GM18867 (cell line): ENCODE measurements at regions not wholly inside any gene's neighbourhood (a gene's known extent, or its start where the extent isn't known, plus 50 kb on each side); places are given as distances from the start of the nearest gene placed in this dataset.

Experiments
- ATAC-seq: cut with Tn5 transposase; IDR thresholded peaks from one replicate; pipeline ENCODE4 v1.9.1; 2021; ENCODE audit warnings: mild to moderate bottlenecking, moderate library complexity; ENCODE audit not compliant: unreplicated experiment

DNA sequence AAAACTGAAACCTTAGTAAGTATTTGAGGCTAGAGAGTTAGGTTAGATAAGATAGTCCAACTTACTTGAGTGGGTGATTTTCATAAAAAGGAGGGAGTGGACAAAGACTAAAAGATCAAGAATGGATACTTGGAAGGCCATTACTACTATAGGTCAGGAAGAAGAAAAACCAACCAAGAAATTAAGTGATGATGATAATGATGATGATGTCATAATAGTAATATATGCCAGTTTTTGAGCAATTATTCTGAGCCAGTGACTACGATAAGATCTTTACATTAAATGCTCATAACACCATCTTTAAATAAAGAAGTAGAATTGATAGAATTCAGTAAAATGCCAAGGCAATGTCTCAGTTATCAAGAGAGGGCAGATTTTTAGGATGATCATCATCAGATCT, 430.7 kb upstream of the ADAMTS5 start:
- no peak for ATAC-seq

DNA sequence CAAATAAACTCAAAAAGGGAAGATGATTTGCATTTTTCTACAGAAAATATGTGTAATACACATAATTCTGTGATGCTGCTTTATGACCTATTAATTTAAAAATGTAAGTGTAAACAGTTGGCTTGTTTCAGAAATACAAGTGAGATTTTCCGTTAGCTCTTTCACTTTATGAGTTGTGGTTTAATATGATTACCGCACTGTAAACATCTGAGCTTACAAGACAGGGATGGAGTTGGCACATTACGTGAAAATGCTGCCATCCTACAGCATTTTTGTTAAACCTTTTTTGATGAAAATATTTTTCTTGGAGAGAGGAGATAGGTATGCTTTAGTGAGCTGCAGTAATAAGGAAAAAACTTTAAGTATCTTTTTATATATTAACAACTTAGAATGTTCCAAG, 426.8 kb upstream of the ADAMTS5 start:
- ATAC-seq: no peak

DNA sequence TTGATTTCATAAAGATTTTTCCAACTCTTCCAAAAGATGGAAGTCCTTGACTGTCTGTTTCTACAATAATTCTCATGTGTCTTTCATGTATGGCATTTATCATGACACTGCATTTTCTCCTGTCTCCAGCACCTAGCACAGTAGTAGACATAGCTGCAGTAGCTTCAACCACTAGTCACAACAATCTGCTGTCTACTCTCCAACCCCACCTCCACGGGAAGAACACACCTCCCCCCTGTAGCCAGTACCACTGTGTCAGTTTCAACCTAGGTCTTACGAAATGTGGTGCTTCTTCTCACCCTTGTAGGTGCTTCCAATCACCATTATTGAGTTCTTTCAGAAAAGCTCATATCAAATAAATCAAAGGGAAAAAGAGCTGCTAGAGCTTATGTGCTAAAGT, 425.1 kb upstream of the ADAMTS5 start:
- ATAC-seq: no peak

GRCh38 chr21:27390384-27390783, 423.5 kb upstream of the ADAMTS5 start:
- no peak for ATAC-seq

DNA sequence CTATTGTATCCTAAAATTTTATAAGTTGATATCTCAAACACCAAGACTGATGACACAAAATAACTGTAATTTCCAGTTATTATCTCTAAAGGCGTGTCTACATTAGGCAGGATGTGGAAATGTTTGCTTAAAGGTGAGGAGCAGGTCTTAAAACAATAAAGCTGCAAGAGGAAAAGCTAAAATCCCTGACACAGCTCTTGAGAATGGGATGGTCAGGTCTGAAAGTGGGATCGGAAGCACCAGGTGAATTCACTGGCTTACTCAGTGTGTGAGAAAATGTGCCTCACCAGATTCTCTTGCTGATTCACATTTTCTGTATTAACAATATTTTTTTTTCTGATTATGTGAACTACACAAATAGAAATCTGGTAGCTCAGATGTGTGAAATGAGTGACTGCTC, 421.9 kb upstream of the ADAMTS5 start:
- no peak for ATAC-seq

DNA sequence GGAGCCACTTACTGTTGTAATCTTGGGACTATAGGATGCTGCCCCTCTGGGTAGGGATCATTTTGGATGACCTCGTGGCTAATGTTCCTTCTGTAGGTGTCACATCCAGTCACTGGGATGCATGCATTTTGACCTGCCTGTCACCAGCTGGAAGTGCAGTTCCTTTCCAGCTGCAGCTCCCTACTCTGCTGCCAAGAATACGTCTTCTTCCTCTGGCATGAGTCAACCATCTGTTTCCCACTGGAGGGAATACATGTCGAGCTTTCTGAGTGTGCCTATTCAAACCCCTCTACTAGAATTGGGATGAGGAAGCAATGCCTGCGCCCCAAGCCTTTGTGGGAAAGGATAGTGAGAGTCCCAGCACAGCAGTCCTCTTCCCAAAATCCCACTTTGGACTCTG, 415.5 kb upstream of the ADAMTS5 start:
- ATAC-seq: no peak

GRCh38 chr21:27380303-27380702, 413.4 kb upstream of the ADAMTS5 start:
- ATAC-seq: no peak

- no peak for ATAC-seq
Observed at GRCh38 chr21:27379354-27379753, 412.5 kb upstream of the ADAMTS5 start.

DNA sequence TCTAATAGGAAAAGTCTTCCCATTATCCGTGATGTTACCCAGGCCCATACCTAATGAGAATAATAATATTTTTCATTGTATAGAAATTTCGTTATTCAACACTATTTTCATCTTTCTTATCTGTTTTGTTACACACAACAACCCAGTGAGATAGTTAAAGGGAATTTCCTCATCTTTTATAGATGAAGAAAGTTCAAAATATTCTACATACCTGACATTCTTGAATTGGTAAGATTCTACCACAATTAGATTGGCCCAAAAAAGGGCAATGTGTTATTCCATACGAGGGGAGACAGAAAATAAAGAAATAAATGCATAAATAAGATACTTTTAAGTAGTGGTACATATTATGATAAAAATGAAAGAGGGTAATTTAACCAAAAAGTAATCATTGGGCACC, 405.5 kb upstream of the ADAMTS5 start:
- no peak for ATAC-seq

DNA sequence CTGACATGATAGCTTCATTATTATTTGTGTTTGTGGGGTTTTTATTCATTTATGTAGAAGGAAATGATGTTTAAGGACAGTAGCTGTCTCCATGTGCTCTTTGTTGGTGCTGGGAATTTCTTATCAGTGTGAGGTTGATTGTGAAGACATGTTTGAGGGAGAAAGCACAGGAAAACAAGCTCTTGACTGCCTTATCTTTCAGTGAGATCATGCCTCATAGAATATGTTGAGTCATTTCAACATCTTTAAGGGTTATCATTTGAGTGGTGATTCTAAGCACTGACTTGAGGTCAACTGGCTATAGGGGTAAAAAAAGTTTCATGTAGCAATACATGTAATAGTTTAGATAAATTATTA, 405.1 kb upstream of the ADAMTS5 start:
- ATAC-seq: no peak

GRCh38 chr21:27371115-27371974, 404.5 kb upstream of the ADAMTS5 start:
- ATAC-seq: no peak

- no peak for ATAC-seq
Observed at GRCh38 chr21:27369978-27370571, 403.2 kb upstream of the ADAMTS5 start.

DNA sequence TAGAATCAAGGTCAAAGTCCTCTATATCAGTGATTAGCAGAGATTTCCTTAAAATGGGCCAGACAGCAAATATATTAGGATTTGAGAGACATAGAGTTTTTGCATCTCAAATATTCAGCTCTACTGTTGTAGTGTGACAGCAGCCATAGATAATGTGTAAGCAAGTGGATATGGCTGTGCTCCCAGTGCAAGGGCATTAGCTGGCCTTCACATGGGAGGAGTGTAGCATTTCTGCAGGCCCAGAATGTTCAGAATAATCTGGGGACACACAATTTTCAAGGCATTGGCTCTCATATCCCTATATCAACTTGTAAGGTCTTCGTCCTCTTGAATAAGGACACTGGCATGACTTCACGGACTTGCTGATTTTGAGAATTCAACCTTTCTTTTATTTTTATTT, 402.3 kb upstream of the ADAMTS5 start:
- ATAC-seq: no peak

DNA sequence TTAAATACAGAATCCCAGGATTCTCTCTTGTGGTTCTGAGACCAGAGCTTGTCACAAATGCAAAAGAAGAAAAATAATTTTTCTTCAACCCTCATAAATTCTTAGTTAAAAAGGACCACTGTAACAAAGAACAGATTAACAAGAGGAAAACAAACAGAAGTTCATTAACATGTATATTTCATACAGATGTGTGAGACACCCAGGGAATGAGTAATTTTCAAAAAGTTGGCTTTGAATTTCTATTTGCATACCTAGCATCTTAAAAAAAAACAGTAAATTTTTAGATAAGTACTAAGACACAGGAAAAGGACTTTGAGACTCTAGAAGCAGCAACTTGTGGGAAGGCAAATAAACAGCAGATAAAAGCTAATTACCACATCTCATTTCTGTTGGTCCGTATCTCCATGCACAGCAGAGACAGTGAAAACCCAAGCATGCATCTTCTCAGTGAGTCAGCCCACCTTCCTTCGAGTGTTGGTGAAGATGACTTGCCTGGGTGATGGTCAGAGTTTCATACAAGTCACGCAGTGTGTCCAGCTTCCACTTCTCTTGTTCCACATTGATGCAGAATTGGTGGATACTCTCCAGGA, 399.9 kb upstream of the ADAMTS5 start:
- no peak for ATAC-seq

DNA sequence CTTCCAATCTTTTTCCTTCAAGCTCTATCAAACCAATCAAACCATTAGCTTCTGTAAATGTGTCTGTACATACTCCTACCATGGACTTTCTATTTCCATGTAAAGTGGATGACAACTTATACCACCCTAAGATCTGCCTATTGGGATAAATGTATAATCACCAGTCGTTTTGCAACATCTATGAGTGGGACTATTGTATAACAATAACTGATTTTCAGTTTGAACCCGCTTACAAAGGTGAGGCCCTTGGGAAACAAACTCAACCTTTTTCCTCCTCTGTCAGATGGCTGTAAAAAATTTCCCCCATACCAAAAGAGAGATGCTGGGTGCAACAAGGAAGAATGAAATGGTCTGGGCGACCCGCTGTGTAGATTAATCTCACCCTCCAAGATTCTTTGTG, 399.1 kb upstream of the ADAMTS5 start:
- ATAC-seq: no peak

- no peak for ATAC-seq
Observed at GRCh38 chr21:27365394-27365793, 398.5 kb upstream of the ADAMTS5 start.

GRCh38 chr21:27363719-27364477, 397.0 kb upstream of the ADAMTS5 start:
- ATAC-seq: no peak

GRCh38 chr21:27362249-27362648, 395.4 kb upstream of the ADAMTS5 start:
- ATAC-seq: no peak

- no peak for ATAC-seq
Observed at GRCh38 chr21:27359141-27359540, 392.3 kb upstream of the ADAMTS5 start.

DNA sequence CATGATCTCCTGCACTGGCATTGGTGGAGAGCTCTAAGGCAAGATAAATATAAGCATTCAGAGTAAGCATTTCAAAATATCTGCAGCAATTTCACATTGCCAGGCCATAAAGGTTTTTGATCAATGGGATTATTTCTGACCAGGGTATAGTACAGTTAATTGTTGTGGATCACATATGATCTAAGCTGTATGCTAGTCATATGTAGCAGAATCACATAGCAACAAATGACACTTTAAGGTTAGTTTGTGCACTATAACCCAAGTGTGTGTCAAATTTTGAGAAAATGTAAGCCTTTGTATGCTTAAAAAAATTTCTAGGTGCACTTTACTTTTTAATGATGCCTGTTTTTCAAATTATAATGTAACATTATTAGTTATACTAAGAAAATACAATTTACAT, 386.0 kb upstream of the ADAMTS5 start:
- no peak for ATAC-seq

DNA sequence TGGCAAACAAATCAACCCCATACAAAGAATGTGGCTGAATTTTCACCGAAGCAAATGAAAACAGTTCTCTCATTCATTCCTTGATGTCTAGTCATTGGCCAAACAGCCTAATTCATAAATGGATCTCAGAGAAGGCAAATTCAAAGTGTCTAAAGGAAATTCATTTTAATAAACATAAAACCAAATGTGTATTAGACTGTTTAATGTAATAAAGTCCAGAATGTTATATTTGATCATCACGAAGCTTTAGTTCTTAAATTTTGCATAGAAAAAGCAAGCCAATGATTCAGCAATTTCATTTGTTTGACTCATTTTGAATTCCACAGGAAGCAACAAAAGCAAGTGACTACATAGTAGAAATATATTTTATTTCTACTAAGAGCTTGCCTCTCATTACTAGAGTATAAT, 379.2 kb upstream of the ADAMTS5 start:
- ATAC-seq: no peak

- no peak for ATAC-seq
Observed at GRCh38 chr21:27339902-27340301, 373.0 kb upstream of the ADAMTS5 start.
